Esophagus muscularis mucosa (tissue), 3 donors: ENCODE measurements at regions not wholly inside any gene's neighbourhood (a gene's known extent, or its start where the extent isn't known, plus 50 kb on each side); places are given as distances from the start of the nearest gene placed in this dataset.

ENCODE experiments used
- CTCF ChIP-seq, 3 experiments: fragments of 200-600 bp in 2 of 3; fragments of 450-650 bp in 1 of 3; sonication (generic) in 2 of 3; IDR thresholded peaks; one replicate each; pipeline ENCODE4 v1.5.1; 2017 to 2019; ENCODE audit warnings: antibody characterized with exemption in 3 of 3, mild to moderate bottlenecking in 2 of 3, moderate library complexity in 1 of 3
- POLR2A ChIP-seq: fragments of 450-650 bp; IDR thresholded peaks from one replicate; pipeline ENCODE4 v1.6.1; 2017; ENCODE audit warnings: antibody characterized with exemption, moderate library complexity, mild to moderate bottlenecking, low read depth

GRCh38 chr18:38993342-38993741 lies 1427.7 kb upstream of the CELF4 start:
- no peak for TF ChIP-seq POLR2A
- no peak for TF ChIP-seq CTCF (IDR thresholded peaks at IDR 0.05)
